Uterus (tissue), 3 donors: ENCODE measurements at regions not wholly inside any gene's neighbourhood (a gene's known extent, or its start where the extent isn't known, plus 50 kb on each side); places are given as distances from the start of the nearest gene placed in this dataset.

Experiments
- DNase-seq, 2 donors: peaks; one replicate each; pipeline ENCODE4 v3.0.0-alpha.2; 2019 to 2020
- H3K27ac ChIP-seq, 2 donors: fragments of 200-600 bp; sonication (generic); 1 replicate in 1 of 2; 2 replicates in 1 of 2; pipeline ENCODE4 v1.5.1; 2016 to 2018
- H3K27me3 ChIP-seq, 2 donors: fragments of 200-600 bp; sonication (generic); one replicate each; pipeline ENCODE4 v1.5.1; 2018 to 2019; ENCODE audit warnings: control low read depth in 1 of 2
- H3K36me3 ChIP-seq, 2 donors: fragments of 200-600 bp; sonication (generic); one replicate each; pipeline ENCODE4 v1.5.1; 2019; ENCODE audit warnings: control low read depth in 1 of 2
- H3K4me1 ChIP-seq, 2 donors: fragments of 200-600 bp; sonication (generic); one replicate each; pipeline ENCODE4 v1.5.1; 2018 to 2019; ENCODE audit warnings: control low read depth in 1 of 2
- H3K4me3 ChIP-seq, 2 donors: fragments of 200-600 bp; sonication (generic); 1 replicate in 1 of 2; 2 replicates in 1 of 2; pipeline ENCODE4 v1.5.1; 2018 to 2019; ENCODE audit warnings: mild to moderate bottlenecking in 1 of 2
- H3K9me3 ChIP-seq, 2 donors: fragments of 200-600 bp; sonication (generic); one replicate each; pipeline ENCODE4 v1.5.1; 2019; ENCODE audit warnings: control low read depth in 1 of 2
- POLR2A ChIP-seq, 2 donors: fragments of 450-650 bp; IDR thresholded peaks; one replicate each; pipeline ENCODE4 v1.6.1; 2016; ENCODE audit warnings: antibody characterized with exemption in 2 of 2, mild to moderate bottlenecking in 1 of 2, moderate library complexity in 1 of 2
- intact Hi-C: fragments of 100-400 bp; cut with DNase I; formaldehyde crosslinking; loops from one replicate; pipeline ENCODE4 v1.15.1; 2023; ENCODE audit warnings: low total_unique reads
- TF ChIP-seq, protein P1 (sequence below), 4 experiments: fragments of 200-600 bp in 2 of 4; fragments of 450-650 bp in 2 of 4; sonication (generic) in 2 of 4; IDR thresholded peaks; one replicate each; pipeline ENCODE4 v1.5.1; 2016 to 2019; ENCODE audit warnings: antibody characterized with exemption in 4 of 4, mild to moderate bottlenecking in 2 of 4, moderate library complexity in 1 of 4
- donor health status: DM: yes; HTN: yes; CAD: no.

GRCh38 chr2:6498841-6499240, 366.9 kb downstream of the CMPK2 start:
- H3K36me3 ChIP-seq: no peaks in the 10 kb centered on the region
- H3K4me3 ChIP-seq: no peak overlapping the region
- no peak overlapping the region for H3K27ac ChIP-seq
- DNase-seq: no peak
- intact Hi-C loops: no loop called here
- no peak for TF ChIP-seq POLR2A (IDR thresholded peaks at IDR 0.05)
- TF ChIP-seq, protein P1, sequence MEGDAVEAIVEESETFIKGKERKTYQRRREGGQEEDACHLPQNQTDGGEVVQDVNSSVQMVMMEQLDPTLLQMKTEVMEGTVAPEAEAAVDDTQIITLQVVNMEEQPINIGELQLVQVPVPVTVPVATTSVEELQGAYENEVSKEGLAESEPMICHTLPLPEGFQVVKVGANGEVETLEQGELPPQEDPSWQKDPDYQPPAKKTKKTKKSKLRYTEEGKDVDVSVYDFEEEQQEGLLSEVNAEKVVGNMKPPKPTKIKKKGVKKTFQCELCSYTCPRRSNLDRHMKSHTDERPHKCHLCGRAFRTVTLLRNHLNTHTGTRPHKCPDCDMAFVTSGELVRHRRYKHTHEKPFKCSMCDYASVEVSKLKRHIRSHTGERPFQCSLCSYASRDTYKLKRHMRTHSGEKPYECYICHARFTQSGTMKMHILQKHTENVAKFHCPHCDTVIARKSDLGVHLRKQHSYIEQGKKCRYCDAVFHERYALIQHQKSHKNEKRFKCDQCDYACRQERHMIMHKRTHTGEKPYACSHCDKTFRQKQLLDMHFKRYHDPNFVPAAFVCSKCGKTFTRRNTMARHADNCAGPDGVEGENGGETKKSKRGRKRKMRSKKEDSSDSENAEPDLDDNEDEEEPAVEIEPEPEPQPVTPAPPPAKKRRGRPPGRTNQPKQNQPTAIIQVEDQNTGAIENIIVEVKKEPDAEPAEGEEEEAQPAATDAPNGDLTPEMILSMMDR (IDR thresholded peaks at IDR 0.05): no peak
- no peaks in the 10 kb centered on the region for H3K27me3 ChIP-seq
- no peaks in the 10 kb centered on the region for H3K4me1 ChIP-seq
- no peaks in the 10 kb centered on the region for H3K9me3 ChIP-seq

DNA sequence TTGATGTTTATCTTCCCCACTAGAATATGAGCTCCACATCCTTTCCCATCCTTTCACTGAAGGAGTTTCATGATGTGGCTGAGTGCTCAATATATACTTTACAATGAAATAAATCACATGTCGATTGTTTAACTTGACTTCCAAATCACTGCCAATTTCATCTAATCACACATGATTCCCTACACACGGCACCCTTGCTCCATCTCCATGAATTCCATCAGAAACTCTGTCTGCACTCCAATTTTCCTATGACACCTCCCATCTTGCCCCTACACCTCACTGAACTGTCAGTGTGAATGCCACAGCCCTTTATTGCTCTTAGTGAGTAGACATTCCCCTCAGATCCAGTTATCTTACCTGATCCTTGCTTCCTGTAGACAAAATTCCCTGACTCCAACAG, 366.0 kb downstream of the CMPK2 start:
- Histone ChIP-seq H3K4me1 (no peaks in the 10 kb centered on the region), H3K36me3 (no peaks in the 10 kb centered on the region), H3K9me3 (no peaks in the 10 kb centered on the region), H3K27ac (no peak overlapping the region), H3K27me3 (no peaks in the 10 kb centered on the region), H3K4me3 (no peak overlapping the region)
- intact Hi-C loops: no loop called here
- no peak for DNase-seq
- TF ChIP-seq POLR2A (IDR thresholded peaks at IDR 0.05): no peak
- TF ChIP-seq, protein P1 (IDR thresholded peaks at IDR 0.05): no peak

DNA sequence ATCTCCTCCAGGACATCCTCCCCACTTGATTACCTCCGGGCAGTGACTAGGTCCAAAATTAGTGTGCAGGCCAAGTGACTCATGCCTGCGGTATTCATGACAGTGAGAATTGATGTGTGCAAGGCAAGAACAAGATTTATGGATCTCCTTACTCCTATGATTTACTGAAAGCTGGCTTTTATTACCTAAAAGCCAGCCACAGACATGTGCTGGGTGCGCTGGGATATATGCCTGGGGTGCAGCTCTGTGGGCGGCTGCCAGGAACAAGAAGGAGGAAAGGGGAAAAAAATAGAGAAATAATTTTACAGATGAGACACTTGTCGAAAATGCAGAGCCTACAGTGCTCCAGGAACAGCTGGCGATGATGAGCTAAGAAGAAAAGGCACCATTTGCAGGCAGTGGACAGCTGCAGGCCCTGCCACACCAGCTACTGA, 359.3 kb downstream of the CMPK2 start:
- H3K4me1 ChIP-seq: no peaks in the 10 kb centered on the region
- TF ChIP-seq POLR2A (IDR thresholded peaks at IDR 0.05): no peak
- TF ChIP-seq, protein P1 (IDR thresholded peaks at IDR 0.05): no peak
- H3K36me3 ChIP-seq: no peaks in the 10 kb centered on the region
- H3K27me3 ChIP-seq: no peaks in the 10 kb centered on the region
- intact Hi-C loops: no loop called here
- no peak for DNase-seq
- no peak overlapping the region for H3K4me3 ChIP-seq
- H3K9me3 ChIP-seq: no peaks in the 10 kb centered on the region
- no peak overlapping the region for H3K27ac ChIP-seq

DNA sequence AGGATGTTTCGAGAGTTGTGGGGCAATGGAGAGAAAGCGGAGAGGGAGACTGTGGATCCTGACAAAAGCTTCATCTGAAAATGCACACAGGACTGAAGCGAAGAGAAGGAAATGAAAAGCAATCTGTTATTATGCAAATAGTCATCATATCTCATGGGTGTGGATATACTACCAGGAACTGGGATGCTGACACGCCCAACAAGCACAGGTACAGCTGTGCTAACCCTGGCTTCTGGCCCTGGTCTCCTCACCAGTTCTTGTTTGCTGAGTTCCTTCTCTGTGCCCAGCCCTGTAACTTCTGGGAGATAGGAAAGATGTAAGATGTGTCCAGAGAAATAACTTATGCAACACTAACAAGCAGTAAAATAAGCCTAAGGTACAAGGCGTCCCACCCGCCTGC, 358.8 kb downstream of the CMPK2 start:
- Histone ChIP-seq H3K36me3 (no peaks in the 10 kb centered on the region), H3K27me3 (no peaks in the 10 kb centered on the region), H3K4me3 (no peak overlapping the region), H3K27ac (no peak overlapping the region), H3K4me1 (no peaks in the 10 kb centered on the region), H3K9me3 (no peaks in the 10 kb centered on the region)
- no peak for DNase-seq
- TF ChIP-seq, protein P1 (IDR thresholded peaks at IDR 0.05): no peak
- no peak for TF ChIP-seq POLR2A (IDR thresholded peaks at IDR 0.05)
- intact Hi-C loops: no loop called here

DNA sequence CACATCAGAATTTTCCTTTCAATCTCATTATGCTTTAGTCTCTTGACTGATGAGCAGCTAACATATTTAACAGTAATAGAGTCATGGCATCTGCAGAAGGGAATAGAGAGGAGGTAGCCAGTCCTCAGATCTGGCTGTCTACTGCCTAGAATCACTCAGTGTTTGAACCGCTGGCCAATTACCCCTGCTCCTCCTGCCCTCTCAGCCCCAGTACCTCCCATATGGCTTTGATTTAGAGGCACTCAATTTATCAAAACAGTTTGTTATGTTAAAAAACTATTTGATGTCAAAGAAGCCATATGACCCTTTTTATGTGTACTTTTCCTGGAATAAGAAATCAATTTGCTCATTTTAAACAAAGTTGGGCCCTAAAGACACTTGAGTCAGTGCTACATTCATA, 355.2 kb downstream of the CMPK2 start:
- H3K9me3 ChIP-seq: no peaks in the 10 kb centered on the region
- no peak for DNase-seq
- no peaks in the 10 kb centered on the region for H3K27me3 ChIP-seq
- H3K27ac ChIP-seq: no peak overlapping the region
- TF ChIP-seq, protein P1 (IDR thresholded peaks at IDR 0.05): no peak
- TF ChIP-seq POLR2A (IDR thresholded peaks at IDR 0.05): no peak
- intact Hi-C loops: no loop called here
- H3K4me3 ChIP-seq: no peak overlapping the region
- no peaks in the 10 kb centered on the region for H3K36me3 ChIP-seq
- H3K4me1 ChIP-seq: no peaks in the 10 kb centered on the region
